GM12878 (cell line): ENCODE measurements at regions not wholly inside any gene's neighbourhood (a gene's known extent, or its start where the extent isn't known, plus 50 kb on each side); places are given as distances from the start of the nearest gene placed in this dataset.

ENCODE experiments used
- ATAC-seq: fragments of 200-7000 bp; cut with Tn5 transposase; 3 replicates; pipeline ENCODE4 v1.9.1; 2020; ENCODE audit warnings: mild to moderate bottlenecking, moderate library complexity
- BruUV-seq: library from RNA; stranded (reverse); fragments of 400-500 nt; replicated peaks from 2 replicates; lab custom pipeline; 2021; lab: Mats Ljungman, UMichigan
- CTCF ChIA-PET: fragments of 300-600 bp; sonication (Branson Sonifier 250); formaldehyde crosslinking; extraction: SDS; loops from one replicate; lab custom pipeline; 2021; ENCODE audit warnings: inconsistent platforms; lab: Yijun Ruan, JAX
- POLR2A ChIA-PET: fragments of 350-600 bp; formaldehyde crosslinking; extraction: SDS; loops from one replicate; lab custom pipeline; 2021; ENCODE audit warnings: inconsistent platforms; lab: Charles Lee
- RAD21 ChIA-PET: fragments of 300-600 bp; sonication (Branson Sonifier 250); formaldehyde crosslinking; loops from one replicate; lab custom pipeline; 2023; ENCODE audit warnings: antibody characterized with exemption; ENCODE audit not compliant: unreplicated experiment; lab: Charles Lee
- SMC1A ChIA-PET: fragments of 300-600 bp; sonication (Branson Sonifier 250); formaldehyde crosslinking; loops from one replicate; lab custom pipeline; 2023; ENCODE audit not compliant: unreplicated experiment, uncharacterized antibody; lab: Charles Lee
- DNase-seq: peaks from one replicate; pipeline ENCODE4 v3.0.0-alpha.2; 2011; ENCODE audit warnings: low read depth, low spot score
- FAIRE-seq: peaks from 3 replicates; lab custom pipeline; 2011; peaks lifted over from hg19 to GRCh38; lab: Jason Lieb, UNC
- H2AFZ ChIP-seq: 2 replicates; pipeline ENCODE4 v1.6.0; 2011; ENCODE audit warnings: low read depth, low read length, control low read depth; ENCODE audit not compliant: control insufficient read depth
- H3K27ac ChIP-seq: 2 replicates; pipeline ENCODE4 v1.5.1; 2011; ENCODE audit warnings: control low read depth; ENCODE audit not compliant: control insufficient read depth, insufficient read depth
- H3K27me3 ChIP-seq, 2 experiments: replicated peaks in 1 of 2; 2 replicates each; pipeline versions ENCODE4 v1.6.0 to v1.6.1; 2011; ENCODE audit warnings: low read length in 1 of 2; ENCODE audit not compliant: control insufficient read depth in 2 of 2, insufficient read depth in 2 of 2
- H3K36me3 ChIP-seq, 2 experiments: 2 replicates each; pipeline ENCODE4 v1.5.1; 2011; ENCODE audit warnings: low read length in 1 of 2; ENCODE audit not compliant: control insufficient read depth in 2 of 2, insufficient read depth in 2 of 2
- H3K4me1 ChIP-seq: 2 replicates; pipeline ENCODE4 v1.6.1; 2011; ENCODE audit warnings: mild to moderate bottlenecking, low read length, moderate library complexity, mixed read lengths; ENCODE audit not compliant: control insufficient read depth, insufficient read depth
- H3K4me2 ChIP-seq: 2 replicates; pipeline ENCODE4 v1.6.0; 2011; ENCODE audit warnings: control low read depth; ENCODE audit not compliant: control insufficient read depth, insufficient read depth
- H3K4me3 ChIP-seq: fragments of 200-600 bp; sonication (generic); 2 replicates; pipeline ENCODE4 v1.5.1; 2016
- H3K79me2 ChIP-seq: 2 replicates; pipeline ENCODE4 v1.6.0; 2011; ENCODE audit warnings: low read length; ENCODE audit not compliant: control insufficient read depth, insufficient read depth
- H3K9ac ChIP-seq: 2 replicates; pipeline ENCODE4 v1.8.0; 2011; ENCODE audit warnings: low read length, control low read depth, mixed read lengths; ENCODE audit not compliant: control insufficient read depth, insufficient read depth
- H3K9me3 ChIP-seq: replicated peaks from 3 replicates; pipeline ENCODE4 v1.5.1; 2011; ENCODE audit warnings: mild to moderate bottlenecking, low read length; ENCODE audit not compliant: control insufficient read depth, insufficient read depth
- H4K20me1 ChIP-seq: 2 replicates; pipeline ENCODE4 v1.6.0; 2011; ENCODE audit not compliant: control insufficient read depth, insufficient read depth
- BHLHE40 ChIP-seq, 2 experiments: fragments of 450-650 bp in 1 of 2; IDR thresholded peaks; 2 replicates each; pipeline ENCODE4 v1.6.1; 2011 to 2017; ENCODE audit warnings: low read depth in 2 of 2, borderline replicate concordance in 1 of 2, improper control_type of control experiment in 1 of 2, low read length in 1 of 2, mild to moderate bottlenecking in 1 of 2
- CREM ChIP-seq: IDR thresholded peaks from 2 replicates; pipeline ENCODE4 v1.6.1; 2014; ENCODE audit warnings: antibody characterized with exemption, low read depth
- EP300 ChIP-seq, 2 experiments: fragments of 150-350 bp in 1 of 2; IDR thresholded peaks; 2 replicates each; pipeline ENCODE4 v1.6.1; 2011 to 2012; ENCODE audit warnings: low read depth in 2 of 2, low read length in 2 of 2, borderline replicate concordance in 1 of 2, improper control_type of control experiment in 1 of 2, inconsistent platforms in 1 of 2; ENCODE audit not compliant: control insufficient read depth in 1 of 2
- EZH2 ChIP-seq: IDR thresholded peaks from 2 replicates; pipeline ENCODE4 v1.6.1; 2012; ENCODE audit warnings: low read depth, mild to moderate bottlenecking, control low read depth, inconsistent platforms, low read length, borderline replicate concordance; ENCODE audit not compliant: control insufficient read depth
- KAT2A ChIP-seq: conservative IDR thresholded peaks from 2 replicates; pipeline ENCODE4 v1.6.1; 2011; ENCODE audit warnings: low read depth, low read length; ENCODE audit not compliant: control insufficient read depth
- KLF5 ChIP-seq: fragments of 450-650 bp; IDR thresholded peaks from 2 replicates; pipeline ENCODE4 v1.6.1; 2014; ENCODE audit warnings: mild to moderate bottlenecking; ENCODE audit not compliant: partially characterized antibody
- MTA3 ChIP-seq: IDR thresholded peaks from 2 replicates; pipeline ENCODE4 v1.6.1; 2012; ENCODE audit warnings: low read length, inconsistent platforms, borderline replicate concordance
- NR2F1 ChIP-seq: fragments of 450-650 bp; conservative IDR thresholded peaks from 2 replicates; pipeline ENCODE4 v1.6.1; 2017; ENCODE audit warnings: mild to moderate bottlenecking
- SIN3A ChIP-seq: IDR thresholded peaks from 2 replicates; pipeline ENCODE4 v1.6.1; 2012; ENCODE audit warnings: low read depth, low read length, improper control_type of control experiment
- SMAD5 ChIP-seq: IDR thresholded peaks from 2 replicates; pipeline ENCODE4 v1.6.1; 2016; ENCODE audit warnings: antibody characterized with exemption, low read depth
- SMC3 ChIP-seq: IDR thresholded peaks from 2 replicates; pipeline ENCODE4 v1.6.1; 2011; ENCODE audit warnings: low read length, improper control_type of control experiment, borderline replicate concordance
- SP1 ChIP-seq: IDR thresholded peaks from one replicate; pipeline ENCODE4 v1.6.1; 2011; ENCODE audit warnings: low read depth, low read length
- SRF ChIP-seq, 2 experiments: IDR thresholded peaks; 2 replicates each; pipeline ENCODE4 v1.6.1; 2011; ENCODE audit warnings: low read depth in 2 of 2, low read length in 2 of 2, mild to moderate bottlenecking in 1 of 2, moderate library complexity in 1 of 2
- SUZ12 ChIP-seq: fragments of 200-600 bp; sonication (generic); IDR thresholded peaks from one replicate; pipeline ENCODE4 v1.6.1; 2018; ENCODE audit warnings: antibody characterized with exemption, mild to moderate bottlenecking; ENCODE audit not compliant: unreplicated experiment
- TBL1XR1 ChIP-seq: IDR thresholded peaks from 2 replicates; pipeline ENCODE4 v1.6.1; 2012; ENCODE audit warnings: low read depth, low read length, improper control_type of control experiment
- ZNF384 ChIP-seq: IDR thresholded peaks from 2 replicates; pipeline ENCODE4 v1.6.1; 2012; ENCODE audit warnings: low read depth, mild to moderate bottlenecking, low read length, improper control_type of control experiment, borderline replicate concordance
- ZNF622 ChIP-seq: fragments of 450-650 bp; IDR thresholded peaks from 2 replicates; pipeline ENCODE4 v1.6.1; 2017; ENCODE audit warnings: mild to moderate bottlenecking, inconsistent platforms
- ZNF687 ChIP-seq: fragments of 450-650 bp; IDR thresholded peaks from 2 replicates; pipeline ENCODE4 v1.6.1; 2017; ENCODE audit warnings: mild to moderate bottlenecking, moderate library complexity
- WGBS: methylation state at CpG from one replicate; pipeline ENCODE4 v1.1.6; 2016; ENCODE audit warnings: low lambda C conversion rate; ENCODE audit not compliant: insufficient replicate concordance, insufficient coverage; ENCODE audit errors: missing lambda C conversion rate; 5-methylcytosine and 5-hydroxymethylcytosine counted together
- in situ Hi-C: fragments of 300-500 bp; cut with MboI; formaldehyde crosslinking; loops from 9 replicates; pipeline ENCODE4 v1.14.3; 2018; ENCODE audit warnings: mixed read lengths
- intact Hi-C: fragments of 100-400 bp; cut with micrococcal nuclease; formaldehyde crosslinking; loops from one replicate; pipeline ENCODE4 v1.14.2; 2022; ENCODE audit not compliant: unreplicated experiment

- POLR2A ChIA-PET: no interaction called here
- CTCF ChIA-PET: no interaction called here
- 0% methylated on average over 2 of the region's 2 CpGs for WGBS
- TF ChIP-seq CREM: no peak
- no peak for TF ChIP-seq SUZ12
- no peak for TF ChIP-seq EP300 (IDR thresholded peaks at IDR 0.05; ENCODE audit: borderline replicate concordance in 1 of 2, control insufficient read depth in 1 of 2, low read depth in 2 of 2, low read length in 2 of 2)
- TF ChIP-seq ZNF687: no peak
- no peak for TF ChIP-seq BHLHE40 (IDR thresholded peaks at IDR 0.05; ENCODE audit: borderline replicate concordance in 1 of 2, low read depth in 2 of 2, low read length in 1 of 2)
- TF ChIP-seq SIN3A: no peak
- no peak for TF ChIP-seq ZNF384
- TF ChIP-seq TBL1XR1: no peak
- TF ChIP-seq SP1: no peak
- TF ChIP-seq NR2F1: no peak
- TF ChIP-seq SMC3: no peak
- no peak for TF ChIP-seq ZNF622
- TF ChIP-seq SMAD5: no peak
- TF ChIP-seq EZH2: no peak
- no peak for TF ChIP-seq SRF (IDR thresholded peaks at IDR 0.05; ENCODE audit: low read depth in 2 of 2, low read length in 2 of 2)
- no peak for TF ChIP-seq KAT2A
- TF ChIP-seq KLF5: no peak
- no peak for TF ChIP-seq MTA3
- H3K4me2 ChIP-seq: no peak overlapping the region
- BruUV-seq: no TSS peak
- no peaks in the 10 kb centered on the region for H3K27me3 ChIP-seq
- no peak overlapping the region for H2AFZ ChIP-seq
- no peaks in the 10 kb centered on the region for H3K36me3 ChIP-seq
- H3K9ac ChIP-seq: no peak overlapping the region
- SMC1A ChIA-PET: no interaction called here
- ATAC-seq: no peak
- no peaks in the 10 kb centered on the region for H4K20me1 ChIP-seq
- in situ Hi-C loops: no loop called here
- H3K79me2 ChIP-seq: no peaks in the 10 kb centered on the region
- H3K9me3 ChIP-seq: no peaks in the 10 kb centered on the region; the same call in 2 of the 3 replicates
- no peaks in the 10 kb centered on the region for H3K4me1 ChIP-seq
- no peak for DNase-seq
- RAD21 ChIA-PET: no interaction called here
- FAIRE-seq: no peak
- no peak overlapping the region for H3K27ac ChIP-seq
- intact Hi-C loops: no loop called here
- H3K4me3 ChIP-seq: no peak overlapping the region
These were observed 131.1 kb upstream of the GADL1 start for GRCh38 chr3:31025541-31025940.
